Omental fat pad (tissue), 3 donors: ENCODE measurements at regions not wholly inside any gene's neighbourhood (a gene's known extent, or its start where the extent isn't known, plus 50 kb on each side); places are given as distances from the start of the nearest gene placed in this dataset.

Experiments used
- ATAC-seq: fragments of 150-250 bp; one replicate; pipeline ENCODE4 v1.9.1; 2016; ENCODE audit warnings: mild to moderate bottlenecking, moderate library complexity; ENCODE audit not compliant: low FRiP score
- DNase-seq: peaks from one replicate; pipeline ENCODE4 v3.0.0-alpha.2; 2019; ENCODE audit warnings: low spot score
- CTCF ChIP-seq, 3 donors: fragments of 450-650 bp; IDR thresholded peaks; one replicate each; pipeline ENCODE4 v1.5.1; 2016 to 2017; ENCODE audit warnings: antibody characterized with exemption in 3 of 3, mild to moderate bottlenecking in 3 of 3, moderate library complexity in 2 of 3

DNA sequence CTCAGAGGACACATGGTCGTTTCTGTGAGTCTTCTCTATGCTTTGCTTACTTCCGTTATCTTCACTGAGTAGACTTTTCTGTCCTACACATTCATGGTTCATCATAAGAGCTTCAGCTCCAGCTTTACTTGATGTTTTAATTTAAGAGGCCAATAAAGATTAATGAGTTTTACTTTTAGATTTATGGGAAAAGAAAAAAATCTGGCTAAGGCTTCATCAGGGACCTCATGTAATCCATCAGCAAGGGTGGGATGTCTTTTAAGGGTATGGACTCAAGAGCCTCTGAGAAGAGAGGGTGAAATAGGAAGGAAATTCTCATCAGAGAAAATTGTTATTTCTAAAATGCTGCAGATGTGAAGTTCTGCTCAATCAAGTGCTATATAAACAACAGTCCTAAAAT is 963.0 kb upstream of the RAG2 start:
- no peak for DNase-seq
- no peak for TF ChIP-seq CTCF (IDR thresholded peaks at IDR 0.05)
- ATAC-seq: no peak

DNA sequence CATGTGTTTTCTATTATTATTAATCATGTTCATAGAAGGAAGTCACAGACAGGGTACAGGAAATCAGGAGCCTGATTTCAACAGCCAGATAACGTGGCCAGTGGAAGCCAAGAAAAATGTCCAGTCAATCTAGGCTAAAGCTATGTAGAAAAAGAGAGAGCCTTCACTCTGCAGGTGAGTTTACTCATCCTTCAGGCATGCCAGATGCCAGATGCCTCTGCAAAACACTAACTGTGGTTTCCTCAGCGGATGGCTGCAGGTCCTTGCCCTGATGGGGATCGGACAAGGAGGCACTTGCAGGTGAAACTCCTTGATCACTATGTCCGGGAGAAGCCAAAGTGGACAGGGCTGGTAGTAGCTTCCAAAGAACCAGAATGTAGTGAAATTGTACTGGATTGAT is 962.3 kb upstream of the RAG2 start:
- DNase-seq: no peak
- ATAC-seq: no peak
- TF ChIP-seq CTCF (IDR thresholded peaks at IDR 0.05): no peak

DNA sequence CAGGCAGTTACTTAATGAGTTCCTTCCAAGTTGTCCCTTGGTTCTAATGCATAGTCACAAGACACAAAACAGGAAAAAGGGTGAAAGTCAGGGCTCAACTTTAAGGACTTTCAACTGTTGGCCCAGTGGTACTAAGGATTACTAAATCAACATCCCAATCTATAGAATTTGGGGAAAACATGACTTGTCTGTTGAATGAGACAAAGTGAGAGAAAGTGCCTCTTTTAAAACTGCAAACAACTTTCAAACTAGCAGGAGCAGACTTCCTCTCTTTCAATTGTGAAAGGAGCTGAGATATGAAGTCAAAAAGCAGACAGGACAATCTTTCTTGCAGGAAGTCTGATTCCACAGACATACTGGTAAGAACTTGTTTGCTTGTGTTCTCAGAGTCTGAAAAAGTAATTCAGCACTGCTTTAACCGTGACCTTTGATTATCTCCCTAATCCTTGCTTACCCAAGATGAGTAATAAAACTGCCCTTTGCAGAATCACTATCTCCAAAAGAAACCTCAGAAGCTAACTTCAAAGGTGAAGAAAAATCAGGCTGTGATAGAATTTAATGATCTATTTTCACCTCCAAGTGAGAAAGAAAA is 960.7 kb upstream of the RAG2 start:
- DNase-seq: no peak
- TF ChIP-seq CTCF (IDR thresholded peaks at IDR 0.05): no peak
- no peak for ATAC-seq

- TF ChIP-seq CTCF (IDR thresholded peaks at IDR 0.05): no peak
These were observed 960.0 kb upstream of the RAG2 start for GRCh38 chr11:37557990-37558389.

DNA sequence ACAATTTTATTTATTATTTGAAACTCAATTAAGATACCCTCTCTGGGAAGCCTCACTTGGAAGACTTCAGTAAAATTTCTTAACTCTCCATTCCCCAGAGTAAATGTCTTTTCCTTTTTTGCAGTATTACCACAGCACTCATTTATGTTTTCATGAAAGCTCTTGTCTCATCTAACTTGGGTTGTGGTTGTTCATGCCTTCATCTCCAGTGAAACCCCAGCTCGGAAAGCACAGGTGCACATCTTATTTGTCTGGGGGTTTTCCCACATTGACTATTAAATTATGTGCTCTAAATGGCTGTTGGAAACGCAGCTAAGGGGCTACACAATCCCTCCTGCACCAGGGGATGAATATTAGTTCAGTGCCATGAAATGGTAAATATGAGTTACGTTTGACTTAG is 954.2 kb upstream of the RAG2 start:
- no peak for TF ChIP-seq CTCF (IDR thresholded peaks at IDR 0.05)
- DNase-seq (no peak), ATAC-seq (no peak)

More at GRCh38 chr11:37557990-37558389, 960.0 kb upstream of the RAG2 start:
- DNase-seq: no peak
- ATAC-seq: no peak

- DNase-seq: no peak
- TF ChIP-seq CTCF (IDR thresholded peaks at IDR 0.05): no peak
- no peak for ATAC-seq
These were observed 946.5 kb upstream of the RAG2 start for GRCh38 chr11:37544491-37544890.

DNA sequence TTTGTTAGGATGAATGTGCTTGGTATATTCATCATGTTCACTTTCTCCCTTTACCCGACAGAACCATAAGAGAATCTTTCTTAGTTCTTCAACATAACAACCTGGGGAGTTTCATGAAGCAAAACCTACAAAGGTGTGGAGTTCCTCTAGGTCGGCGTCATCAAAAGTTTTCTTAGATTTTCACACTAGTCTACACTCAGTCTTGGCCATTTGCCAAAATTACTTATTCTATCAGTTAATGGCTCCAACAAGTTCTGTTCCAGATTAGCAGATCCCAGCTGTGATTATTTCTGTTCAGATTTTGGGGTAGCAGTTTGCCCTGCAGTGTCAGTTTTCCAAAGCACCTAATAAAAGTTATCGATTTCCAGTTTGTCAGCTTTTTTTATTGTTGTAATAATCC is 935.8 kb upstream of the RAG2 start:
- DNase-seq: no peak
- no peak for ATAC-seq
- no peak for TF ChIP-seq CTCF (IDR thresholded peaks at IDR 0.05)
